HepG2 (cell line): ENCODE measurements at regions not wholly inside any gene's neighbourhood (a gene's known extent, or its start where the extent isn't known, plus 50 kb on each side); places are given as distances from the start of the nearest gene placed in this dataset.

ENCODE experiments used
- ATAC-seq: fragments of 200-7000 bp; cut with Tn5 transposase; 3 replicates; pipeline ENCODE4 v1.9.1; 2020; ENCODE audit warnings: mild to moderate bottlenecking, moderate library complexity
- BruUV-seq: library from RNA; stranded (reverse); fragments of 400-500 nt; replicated peaks from 2 replicates; lab custom pipeline; 2021; lab: Mats Ljungman, UMichigan
- CTCF ChIA-PET: fragments of 300-600 bp; formaldehyde crosslinking; extraction: SDS; loops from one replicate; lab custom pipeline; 2021; ENCODE audit warnings: low total read pairs, inconsistent platforms, low intra/inter-chr PET ratio; lab: Yijun Ruan, JAX
- POLR2A ChIA-PET: fragments of 350-600 bp; sonication (Branson Sonifier 250); formaldehyde crosslinking; loops from one replicate; lab custom pipeline; 2020; ENCODE audit warnings: antibody characterized with exemption, inconsistent platforms; lab: Yijun Ruan, JAX
- DNase-seq: peaks from one replicate; pipeline ENCODE4 v3.0.0-alpha.2; 2015; ENCODE audit warnings: low spot score
- FAIRE-seq: peaks from 3 replicates; lab custom pipeline; 2011; peaks lifted over from hg19 to GRCh38; lab: Jason Lieb, UNC
- H2AFZ ChIP-seq: one replicate; pipeline ENCODE4 v1.6.1; 2011; ENCODE audit warnings: low read length, inconsistent platforms
- H3K27ac ChIP-seq: fragments of 300-600 bp; 3 replicates; pipeline ENCODE4 v1.8.0; 2011; ENCODE audit warnings: mixed run types, mild to moderate bottlenecking, mixed read lengths, low read length, inconsistent platforms; ENCODE audit not compliant: insufficient read depth; ENCODE audit errors: extremely low read length
- H3K27me3 ChIP-seq, 2 experiments: fragments of 200-600 bp in 1 of 2; 2 replicates in 1 of 2; 3 replicates in 1 of 2; pipeline versions ENCODE4 v1.6.0 to v1.8.0; 2011; ENCODE audit warnings: low read length in 2 of 2, mild to moderate bottlenecking in 2 of 2, moderate library complexity in 2 of 2, inconsistent platforms in 1 of 2; ENCODE audit not compliant: insufficient read depth in 2 of 2, control insufficient read depth in 1 of 2
- H3K36me3 ChIP-seq, 2 experiments: fragments of 200-600 bp in 1 of 2; replicated peaks in 1 of 2; 2 replicates in 1 of 2; 3 replicates in 1 of 2; pipeline versions ENCODE4 v1.5.1 to v1.8.0; 2011; ENCODE audit warnings: low read length in 2 of 2, inconsistent platforms in 1 of 2; ENCODE audit not compliant: insufficient read depth in 2 of 2, control insufficient read depth in 1 of 2
- H3K4me1 ChIP-seq: 2 replicates; pipeline ENCODE4 v1.5.1; 2012; ENCODE audit warnings: low read length, inconsistent platforms; ENCODE audit not compliant: insufficient read depth
- H3K4me2 ChIP-seq: 2 replicates; pipeline ENCODE4 v1.6.0; 2011; ENCODE audit warnings: low read depth, low read length, inconsistent platforms
- H3K4me3 ChIP-seq, 3 experiments: fragments of 200-600 bp in 1 of 3; sonication (generic), shearing (Covaris generic) in 1 of 3; replicated peaks in 1 of 3; 2 replicates each; pipeline ENCODE4 v1.5.1; 2011 to 2016; ENCODE audit warnings: low read length in 3 of 3, inconsistent platforms in 2 of 3, low read depth in 2 of 3, mild to moderate bottlenecking in 2 of 3, control low read depth in 1 of 3, mixed read lengths in 1 of 3; ENCODE audit not compliant: insufficient read depth in 1 of 3
- H3K79me2 ChIP-seq: one replicate; pipeline ENCODE4 v1.6.1; 2011; ENCODE audit warnings: low read length, inconsistent platforms; ENCODE audit not compliant: insufficient read depth
- H3K9ac ChIP-seq: 2 replicates; pipeline ENCODE4 v1.6.0; 2011; ENCODE audit warnings: mild to moderate bottlenecking, low read depth, low read length, inconsistent platforms; ENCODE audit not compliant: insufficient read depth
- H3K9me3 ChIP-seq: 2 replicates; pipeline ENCODE4 v1.5.1; 2012; ENCODE audit warnings: mild to moderate bottlenecking, low read length
- H4K20me1 ChIP-seq: 2 replicates; pipeline ENCODE4 v1.6.0; 2011; ENCODE audit warnings: inconsistent platforms, mild to moderate bottlenecking, low read length, moderate library complexity; ENCODE audit not compliant: insufficient read depth
- ARHGAP35 ChIP-seq: sonication (generic); formaldehyde crosslinking; IDR thresholded peaks from 2 replicates; pipeline ENCODE4 v1.9.0; 2022; ENCODE audit warnings: mild to moderate bottlenecking, inconsistent platforms, moderate library complexity, missing genetic modification reagents, borderline replicate concordance
- JUN ChIP-seq: sonication (generic); formaldehyde crosslinking; IDR thresholded peaks from 2 replicates; pipeline ENCODE4 v1.4.0; 2020; ENCODE audit warnings: mild to moderate bottlenecking, missing genetic modification reagents
- KIAA2018 ChIP-seq: sonication (generic); formaldehyde crosslinking; IDR thresholded peaks from 2 replicates; pipeline ENCODE4 v1.5.0; 2020; ENCODE audit warnings: mild to moderate bottlenecking, missing genetic modification reagents, borderline replicate concordance
- MATR3 ChIP-seq: sonication (generic); formaldehyde crosslinking; IDR thresholded peaks from 2 replicates; pipeline ENCODE4 v1.4.0; 2020; ENCODE audit warnings: missing genetic modification reagents
- NCOA2 ChIP-seq: sonication (generic); formaldehyde crosslinking; IDR thresholded peaks from 2 replicates; pipeline ENCODE4 v1.8.0; 2022; ENCODE audit warnings: inconsistent platforms
- NR2F6 ChIP-seq, 2 experiments: IDR thresholded peaks; 2 replicates each; pipeline ENCODE4 v1.6.1; 2016; ENCODE audit warnings: antibody characterized with exemption in 1 of 2, mild to moderate bottlenecking in 1 of 2
- POGZ ChIP-seq: sonication (generic); formaldehyde crosslinking; IDR thresholded peaks from 2 replicates; pipeline ENCODE4 v1.4.0; 2020; ENCODE audit warnings: mild to moderate bottlenecking, missing genetic modification reagents
- TFDP1 ChIP-seq: IDR thresholded peaks from 2 replicates; pipeline ENCODE4 v1.6.1; 2016; ENCODE audit warnings: missing compliant biosample characterization, missing genetic modification reagents, borderline replicate concordance
- ZBTB8A ChIP-seq: sonication (generic); formaldehyde crosslinking; IDR thresholded peaks from 2 replicates; pipeline ENCODE4 v1.4.0; 2020; ENCODE audit warnings: mild to moderate bottlenecking, low read depth, missing genetic modification reagents, borderline replicate concordance
- ZNF160 ChIP-seq: sonication (generic); formaldehyde crosslinking; IDR thresholded peaks from 2 replicates; pipeline ENCODE4 v1.8.0; 2022; ENCODE audit warnings: mild to moderate bottlenecking, inconsistent platforms, missing genetic modification reagents
- ZNF280B ChIP-seq: sonication (generic); formaldehyde crosslinking; IDR thresholded peaks from 2 replicates; pipeline ENCODE4 v1.5.0; 2020; ENCODE audit warnings: missing genetic modification reagents, mild to moderate bottlenecking, borderline replicate concordance
- ZNF430 ChIP-seq: sonication (generic); formaldehyde crosslinking; IDR thresholded peaks from 2 replicates; pipeline ENCODE4 v1.9.0; 2021; ENCODE audit warnings: mild to moderate bottlenecking, missing genetic modification reagents
- ZNF547 ChIP-seq: sonication (generic); formaldehyde crosslinking; IDR thresholded peaks from 2 replicates; pipeline ENCODE4 v1.5.1; 2020; ENCODE audit warnings: mild to moderate bottlenecking, missing genetic modification reagents
- ZNF703 ChIP-seq: sonication (generic); formaldehyde crosslinking; IDR thresholded peaks from 2 replicates; pipeline ENCODE4 v1.5.1; 2020; ENCODE audit warnings: missing genetic modification reagents, mild to moderate bottlenecking, moderate library complexity, borderline replicate concordance
- ZNF780A ChIP-seq: sonication (generic); formaldehyde crosslinking; IDR thresholded peaks from 2 replicates; pipeline ENCODE4 v1.8.0; 2022; ENCODE audit warnings: mild to moderate bottlenecking, missing genetic modification reagents, moderate library complexity
- ZSCAN9 ChIP-seq: IDR thresholded peaks from 2 replicates; pipeline ENCODE4 v1.6.1; 2016; ENCODE audit warnings: borderline replicate concordance
- WGBS: methylation state at CpG from one replicate; pipeline ENCODE4 v1.1.6; 2017; ENCODE audit warnings: low lambda C conversion rate; 5-methylcytosine and 5-hydroxymethylcytosine counted together
- in situ Hi-C: cut with HindIII; loops from 2 replicates; pipeline ENCODE4 v1.10.0; 2017; ENCODE audit warnings: low pct_unique_long_range_greater_than_20kb; ENCODE audit not compliant: extremely low pct_ligation_motif_present
- intact Hi-C: fragments of 100-400 bp; cut with micrococcal nuclease; formaldehyde crosslinking; loops from one replicate; pipeline ENCODE4 v1.10.0; 2022; ENCODE audit not compliant: unreplicated experiment

- H4K20me1 ChIP-seq, result no peaks in the 10 kb centered on the region
- in situ Hi-C loops, result no loop called here
- H3K79me2 ChIP-seq, result no peaks in the 10 kb centered on the region
- no peak for DNase-seq
- no peaks in the 10 kb centered on the region for H3K4me1 ChIP-seq
- H3K27ac ChIP-seq, result no peak overlapping the region
- BruUV-seq, result no TSS peak
- FAIRE-seq, result no peak
- WGBS, result 2% methylated on average over 8 of the region's 13 CpGs
- H3K36me3 ChIP-seq, result no peaks in the 10 kb centered on the region
- ATAC-seq, result no peak
- no peak overlapping the region for H3K4me3 ChIP-seq
- no peak overlapping the region for H2AFZ ChIP-seq
- H3K9ac ChIP-seq, result no peak overlapping the region
- ChIA-PET POLR2A (no interaction called here), CTCF (no interaction called here)
- no peak overlapping the region for H3K4me2 ChIP-seq
- H3K9me3 ChIP-seq, result no peaks in the 10 kb centered on the region
- H3K27me3 ChIP-seq, result peaks cover 2 to 69% of the 10 kb centered on the region in 2 experiments
- intact Hi-C loops, result no loop called here
- TF ChIP-seq NR2F6 (IDR thresholded peaks at IDR 0.05), result no peak
- no peak for TF ChIP-seq NR2F6 (CRISPR knock-in tag; IDR thresholded peaks at IDR 0.05)
- no peak for TF ChIP-seq ARHGAP35 (CRISPR knock-in tag)
- no peak for TF ChIP-seq NCOA2 (CRISPR knock-in tag)
- no peak for TF ChIP-seq POGZ (CRISPR knock-in tag)
- no peak for TF ChIP-seq ZNF430 (CRISPR knock-in tag)
- no peak for TF ChIP-seq TFDP1 (CRISPR knock-in tag)
- no peak for TF ChIP-seq JUN
- no peak for TF ChIP-seq ZBTB8A (CRISPR knock-in tag)
- TF ChIP-seq ZSCAN9 (CRISPR knock-in tag), result no peak
- TF ChIP-seq MATR3, result no peak
- TF ChIP-seq KIAA2018 (CRISPR knock-in tag), result no peak
- TF ChIP-seq ZNF160 (CRISPR knock-in tag), result no peak
- no peak for TF ChIP-seq ZNF703 (CRISPR knock-in tag)
- TF ChIP-seq ZNF280B, result no peak
- no peak for TF ChIP-seq ZNF547 (CRISPR knock-in tag)
- TF ChIP-seq ZNF780A (CRISPR knock-in tag), result no peak
Measured at GRCh38 chr5:1945606-1946005, 62.9 kb upstream of the IRX4 start.
